Osteoblast (primary cell): ENCODE measurements at regions not wholly inside any gene's neighbourhood (a gene's known extent, or its start where the extent isn't known, plus 50 kb on each side); places are given as distances from the start of the nearest gene placed in this dataset.

Experiments used
- DNase-seq: peaks from one replicate; pipeline ENCODE4 v3.0.0; 2011; ENCODE audit warnings: low spot score, mixed read lengths; ENCODE audit not compliant: insufficient read length; ENCODE audit errors: missing footprints
- H2AFZ ChIP-seq: 2 replicates; pipeline ENCODE4 v1.6.0; 2011; ENCODE audit warnings: mild to moderate bottlenecking, low read length
- H3K27ac ChIP-seq: 2 replicates; pipeline ENCODE4 v1.5.1; 2011; ENCODE audit warnings: mild to moderate bottlenecking, low read depth, low read length, moderate library complexity
- H3K27me3 ChIP-seq: 2 replicates; pipeline ENCODE4 v1.6.0; 2012; ENCODE audit warnings: mild to moderate bottlenecking, control low read depth, inconsistent platforms, low read length, moderate library complexity; ENCODE audit not compliant: insufficient read depth
- H3K36me3 ChIP-seq: 2 replicates; pipeline ENCODE4 v1.5.1; 2011; ENCODE audit warnings: mild to moderate bottlenecking, low read length, control low read depth, moderate library complexity; ENCODE audit not compliant: insufficient read depth
- H3K4me1 ChIP-seq: 2 replicates; pipeline ENCODE4 v1.5.1; 2011; ENCODE audit warnings: mild to moderate bottlenecking, low read length, control low read depth, moderate library complexity; ENCODE audit not compliant: insufficient read depth
- H3K4me2 ChIP-seq: 2 replicates; pipeline ENCODE4 v1.6.0; 2011; ENCODE audit warnings: mild to moderate bottlenecking, low read length; ENCODE audit not compliant: insufficient read depth
- H3K4me3 ChIP-seq: fragments of 200-600 bp; sonication (generic); 3 replicates; pipeline ENCODE4 v1.5.1; 2012; ENCODE audit warnings: mild to moderate bottlenecking, low read length, inconsistent platforms; ENCODE audit not compliant: insufficient read depth
- H3K79me2 ChIP-seq: 2 replicates; pipeline ENCODE4 v1.6.0; 2012; ENCODE audit warnings: mild to moderate bottlenecking, low read length, control low read depth, inconsistent platforms; ENCODE audit not compliant: insufficient read depth
- H3K9me3 ChIP-seq: 2 replicates; pipeline ENCODE4 v1.5.1; 2011; ENCODE audit warnings: low read depth, low read length, control low read depth
- H4K20me1 ChIP-seq: 2 replicates; pipeline ENCODE4 v1.6.0; 2012; ENCODE audit warnings: mild to moderate bottlenecking, low read length, control low read depth; ENCODE audit not compliant: insufficient read depth
- TF ChIP-seq, protein P1 (sequence below): IDR thresholded peaks from 2 replicates; pipeline ENCODE4 v1.5.1; 2011; ENCODE audit warnings: mild to moderate bottlenecking, low read depth, low read length, moderate library complexity; ENCODE audit errors: extremely low read depth

- Histone ChIP-seq H3K4me3 (no peak overlapping the region), H4K20me1 (no peaks in the 10 kb centered on the region), H3K36me3 (no peaks in the 10 kb centered on the region), H3K27ac (no peak overlapping the region), H3K79me2 (no peaks in the 10 kb centered on the region), H3K9me3 (no peaks in the 10 kb centered on the region), H2AFZ (no peak overlapping the region), H3K4me2 (no peak overlapping the region), H3K4me1 (no peaks in the 10 kb centered on the region), H3K27me3 (no peaks in the 10 kb centered on the region)
- TF ChIP-seq, protein P1, sequence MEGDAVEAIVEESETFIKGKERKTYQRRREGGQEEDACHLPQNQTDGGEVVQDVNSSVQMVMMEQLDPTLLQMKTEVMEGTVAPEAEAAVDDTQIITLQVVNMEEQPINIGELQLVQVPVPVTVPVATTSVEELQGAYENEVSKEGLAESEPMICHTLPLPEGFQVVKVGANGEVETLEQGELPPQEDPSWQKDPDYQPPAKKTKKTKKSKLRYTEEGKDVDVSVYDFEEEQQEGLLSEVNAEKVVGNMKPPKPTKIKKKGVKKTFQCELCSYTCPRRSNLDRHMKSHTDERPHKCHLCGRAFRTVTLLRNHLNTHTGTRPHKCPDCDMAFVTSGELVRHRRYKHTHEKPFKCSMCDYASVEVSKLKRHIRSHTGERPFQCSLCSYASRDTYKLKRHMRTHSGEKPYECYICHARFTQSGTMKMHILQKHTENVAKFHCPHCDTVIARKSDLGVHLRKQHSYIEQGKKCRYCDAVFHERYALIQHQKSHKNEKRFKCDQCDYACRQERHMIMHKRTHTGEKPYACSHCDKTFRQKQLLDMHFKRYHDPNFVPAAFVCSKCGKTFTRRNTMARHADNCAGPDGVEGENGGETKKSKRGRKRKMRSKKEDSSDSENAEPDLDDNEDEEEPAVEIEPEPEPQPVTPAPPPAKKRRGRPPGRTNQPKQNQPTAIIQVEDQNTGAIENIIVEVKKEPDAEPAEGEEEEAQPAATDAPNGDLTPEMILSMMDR = no peak
- DNase-seq = no peak
Measured at GRCh38 chr2:226354434-226354833, 445.2 kb downstream of the IRS1 start.

DNA sequence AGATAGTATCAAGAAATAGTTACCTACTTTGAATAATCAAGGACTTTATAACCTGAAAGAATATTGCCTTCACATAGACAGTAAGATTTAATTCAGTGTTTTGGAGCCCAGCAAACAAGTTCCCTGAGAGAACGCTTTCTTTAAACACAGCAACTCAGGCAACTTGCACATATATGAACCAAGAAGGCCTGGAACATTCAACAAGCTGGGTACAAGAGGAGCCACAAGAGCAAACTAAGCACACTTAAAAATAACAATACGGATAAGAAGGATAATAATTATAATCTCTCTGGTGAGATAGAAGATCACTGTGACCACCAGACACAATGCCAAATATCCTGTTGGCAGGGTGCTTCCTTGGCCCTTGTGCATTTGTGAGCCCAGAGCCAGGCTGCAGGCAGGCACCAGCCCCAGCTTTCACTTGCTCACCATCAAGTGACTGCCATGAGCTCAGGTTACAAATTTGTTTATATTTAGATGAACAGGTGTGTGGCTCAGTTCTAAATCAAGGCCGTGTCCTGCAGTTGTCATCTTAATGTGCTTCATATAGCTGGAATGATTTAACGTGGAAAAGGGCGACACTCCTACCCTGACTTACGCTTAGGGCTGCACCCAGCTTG is 446.6 kb downstream of the IRS1 start:
- H2AFZ ChIP-seq = no peak overlapping the region
- TF ChIP-seq, protein P1 = no peak

GRCh38 chr2:226351711-226352110 is 447.9 kb downstream of the IRS1 start:
- Histone ChIP-seq H3K36me3 (no peaks in the 10 kb centered on the region), H3K9me3 (no peaks in the 10 kb centered on the region), H3K4me1 (no peaks in the 10 kb centered on the region), H2AFZ (no peak overlapping the region), H3K79me2 (no peaks in the 10 kb centered on the region), H4K20me1 (no peaks in the 10 kb centered on the region), H3K27ac (no peak overlapping the region), H3K27me3 (no peaks in the 10 kb centered on the region), H3K4me3 (no peak overlapping the region), H3K4me2 (no peak overlapping the region)
- TF ChIP-seq, protein P1 = no peak
- DNase-seq = no peak

More for the DNA sequence above, 446.6 kb downstream of the IRS1 start:
- Histone ChIP-seq H3K27ac (no peak overlapping the region), H3K36me3 (no peaks in the 10 kb centered on the region), H3K27me3 (no peaks in the 10 kb centered on the region), H3K4me3 (no peak overlapping the region), H3K9me3 (no peaks in the 10 kb centered on the region), H4K20me1 (no peaks in the 10 kb centered on the region), H3K4me1 (no peaks in the 10 kb centered on the region), H3K79me2 (no peaks in the 10 kb centered on the region), H3K4me2 (no peak overlapping the region)
- DNase-seq = no peak

- TF ChIP-seq, protein P1 = no peak
Measured at GRCh38 chr2:226339616-226340015, 460.0 kb downstream of the IRS1 start.

More at GRCh38 chr2:226339616-226340015, 460.0 kb downstream of the IRS1 start:
- no peak for DNase-seq
- H3K4me2 ChIP-seq = no peak overlapping the region
- H3K4me3 ChIP-seq = no peak overlapping the region
- H3K4me1 ChIP-seq = peaks cover 9% of the 10 kb centered on the region
- H3K79me2 ChIP-seq = no peaks in the 10 kb centered on the region
- H2AFZ ChIP-seq = no peak overlapping the region
- no peaks in the 10 kb centered on the region for H4K20me1 ChIP-seq
- no peak overlapping the region for H3K27ac ChIP-seq
- no peaks in the 10 kb centered on the region for H3K36me3 ChIP-seq
- no peaks in the 10 kb centered on the region for H3K27me3 ChIP-seq
- no peaks in the 10 kb centered on the region for H3K9me3 ChIP-seq
